Kidney (tissue), 13 donors: ENCODE measurements at regions not wholly inside any gene's neighbourhood (a gene's known extent, or its start where the extent isn't known, plus 50 kb on each side); places are given as distances from the start of the nearest gene placed in this dataset.

Experiments used
- DNase-seq, 5 donors: peaks; one replicate each; pipeline ENCODE4 v3.0.0-alpha.2; 2013 to 2020
- FAIRE-seq: peaks from 2 replicates; lab custom pipeline; 2012; peaks lifted over from hg19 to GRCh38; lab: Jason Lieb, UNC
- H3K27ac ChIP-seq, 2 donors: one replicate each; pipeline ENCODE4 v1.7.0; 2013; ENCODE audit warnings: low read depth in 2 of 2, low read length in 2 of 2, inconsistent platforms in 1 of 2
- H3K27me3 ChIP-seq: one replicate; pipeline ENCODE4 v1.7.1; 2013; ENCODE audit warnings: low read length, inconsistent platforms; ENCODE audit not compliant: control insufficient read depth, insufficient read depth
- H3K36me3 ChIP-seq, 3 donors: one replicate each; pipeline versions ENCODE4 v1.7.0 to v1.7.1; 2013; ENCODE audit warnings: low read length in 3 of 3, control low read depth in 1 of 3, inconsistent platforms in 1 of 3; ENCODE audit not compliant: insufficient read depth in 3 of 3, control insufficient read depth in 2 of 3
- H3K4me1 ChIP-seq, 3 donors: one replicate each; pipeline versions ENCODE4 v1.7.0 to v1.7.1; 2013; ENCODE audit warnings: low read length in 3 of 3, inconsistent platforms in 1 of 3, low read depth in 1 of 3; ENCODE audit not compliant: control insufficient read depth in 2 of 3, insufficient read depth in 2 of 3
- H3K4me3 ChIP-seq, 3 donors: one replicate each; pipeline versions ENCODE4 v1.7.0 to v1.8.1; 2013; ENCODE audit warnings: low read length in 3 of 3, control low read depth in 1 of 3, inconsistent platforms in 1 of 3
- H3K9ac ChIP-seq, 3 donors: one replicate each; pipeline versions ENCODE4 v1.7.0 to v1.7.1; 2013; ENCODE audit warnings: low read length in 3 of 3, control low read depth in 1 of 3, inconsistent platforms in 1 of 3
- H3K9me3 ChIP-seq, 3 donors: one replicate each; pipeline versions ENCODE4 v1.7.0 to v1.7.1; 2013; ENCODE audit warnings: low read length in 3 of 3, control low read depth in 1 of 3, inconsistent platforms in 1 of 3; ENCODE audit not compliant: control insufficient read depth in 2 of 3, insufficient read depth in 1 of 3
- intact Hi-C: fragments of 100-400 bp; cut with DNase I; formaldehyde crosslinking; loops from one replicate; pipeline ENCODE4 v1.11.1; 2022
- TF ChIP-seq, protein P1 (sequence below): IDR thresholded peaks from 3 replicates; pipeline ENCODE4 v1.5.1; 2012; ENCODE audit warnings: mild to moderate bottlenecking, moderate library complexity, borderline replicate concordance; ENCODE audit not compliant: insufficient read depth; ENCODE audit errors: extremely low read depth
- donor health status: control.
- donor health status: control.
- donor health status: control.
- donor health status: control.
- donor health status: control.
- donor health status: DM: yes; HTN: yes; CAD: no.
- donor health status: Normal renal cell carcinoma (clear cell type).

DNA sequence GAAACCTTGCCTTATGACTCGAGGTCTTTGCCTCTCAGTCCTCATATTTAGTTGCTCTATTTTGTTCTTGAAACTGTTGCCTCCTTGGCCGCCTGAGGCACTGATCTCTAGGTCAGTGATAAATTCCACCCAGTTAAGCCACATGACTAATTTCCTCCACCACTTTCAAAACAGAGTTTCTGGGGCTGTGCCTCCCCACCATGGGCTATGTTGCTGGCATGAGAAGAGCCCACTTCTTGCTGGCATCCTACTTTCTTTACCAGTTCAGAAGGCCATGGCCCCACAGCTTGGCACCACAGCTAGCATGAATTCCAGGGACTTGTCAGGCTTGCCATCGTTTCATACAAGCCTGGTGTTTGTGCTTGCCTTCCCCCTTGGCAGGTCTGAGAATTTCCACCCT, 361.4 kb upstream of the JAG1 start:
- DNase-seq: no peak
- FAIRE-seq: no peak
- Histone ChIP-seq H3K4me1 (no peaks in the 10 kb centered on the region), H3K27me3 (no peaks in the 10 kb centered on the region), H3K9ac (no peak overlapping the region), H3K36me3 (no peaks in the 10 kb centered on the region), H3K9me3 (no peaks in the 10 kb centered on the region), H3K4me3 (no peak overlapping the region), H3K27ac (no peak overlapping the region)
- intact Hi-C loops: no loop called here
- TF ChIP-seq, protein P1, sequence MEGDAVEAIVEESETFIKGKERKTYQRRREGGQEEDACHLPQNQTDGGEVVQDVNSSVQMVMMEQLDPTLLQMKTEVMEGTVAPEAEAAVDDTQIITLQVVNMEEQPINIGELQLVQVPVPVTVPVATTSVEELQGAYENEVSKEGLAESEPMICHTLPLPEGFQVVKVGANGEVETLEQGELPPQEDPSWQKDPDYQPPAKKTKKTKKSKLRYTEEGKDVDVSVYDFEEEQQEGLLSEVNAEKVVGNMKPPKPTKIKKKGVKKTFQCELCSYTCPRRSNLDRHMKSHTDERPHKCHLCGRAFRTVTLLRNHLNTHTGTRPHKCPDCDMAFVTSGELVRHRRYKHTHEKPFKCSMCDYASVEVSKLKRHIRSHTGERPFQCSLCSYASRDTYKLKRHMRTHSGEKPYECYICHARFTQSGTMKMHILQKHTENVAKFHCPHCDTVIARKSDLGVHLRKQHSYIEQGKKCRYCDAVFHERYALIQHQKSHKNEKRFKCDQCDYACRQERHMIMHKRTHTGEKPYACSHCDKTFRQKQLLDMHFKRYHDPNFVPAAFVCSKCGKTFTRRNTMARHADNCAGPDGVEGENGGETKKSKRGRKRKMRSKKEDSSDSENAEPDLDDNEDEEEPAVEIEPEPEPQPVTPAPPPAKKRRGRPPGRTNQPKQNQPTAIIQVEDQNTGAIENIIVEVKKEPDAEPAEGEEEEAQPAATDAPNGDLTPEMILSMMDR: no peak

- H3K4me1 ChIP-seq: no peaks in the 10 kb centered on the region
- no peaks in the 10 kb centered on the region for H3K36me3 ChIP-seq
- FAIRE-seq: no peak
- DNase-seq: no peak
- no peak overlapping the region for H3K4me3 ChIP-seq
- H3K9me3 ChIP-seq: no peaks in the 10 kb centered on the region
- H3K27me3 ChIP-seq: no peaks in the 10 kb centered on the region
- intact Hi-C loops: no loop called here
- TF ChIP-seq, protein P1: no peak
- no peak overlapping the region for H3K9ac ChIP-seq
- H3K27ac ChIP-seq: no peak overlapping the region
Observed at GRCh38 chr20:11041396-11041795, 367.6 kb upstream of the JAG1 start.

GRCh38 chr20:11043001-11043400, 369.2 kb upstream of the JAG1 start:
- no peaks in the 10 kb centered on the region for H3K27me3 ChIP-seq
- no peaks in the 10 kb centered on the region for H3K4me1 ChIP-seq
- FAIRE-seq (no peak), DNase-seq (no peak)
- intact Hi-C loops: no loop called here
- H3K27ac ChIP-seq: no peak overlapping the region
- no peaks in the 10 kb centered on the region for H3K36me3 ChIP-seq
- TF ChIP-seq, protein P1: no peak
- no peaks in the 10 kb centered on the region for H3K9me3 ChIP-seq
- H3K4me3 ChIP-seq: no peak overlapping the region
- H3K9ac ChIP-seq: no peak overlapping the region

DNA sequence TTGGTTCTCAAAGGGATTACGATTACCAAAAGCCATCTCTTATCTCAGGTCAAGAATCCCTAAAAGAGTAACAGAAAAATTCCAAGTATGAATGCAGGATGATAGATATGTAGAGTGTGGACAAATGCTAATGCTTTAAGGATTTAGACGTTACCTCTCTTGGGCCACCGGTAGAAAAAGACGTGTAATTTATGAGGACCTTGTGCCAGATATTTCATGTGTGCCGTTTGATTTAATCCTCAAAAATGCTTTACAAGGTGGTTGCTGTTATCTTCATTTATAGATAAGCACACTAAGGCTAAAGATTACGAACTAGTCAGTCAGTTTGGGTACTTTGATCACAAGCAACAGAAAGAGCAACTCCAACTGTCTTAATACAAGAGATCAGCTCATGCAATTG, 370.8 kb upstream of the JAG1 start:
- DNase-seq (no peak), FAIRE-seq (no peak)
- Histone ChIP-seq H3K36me3 (no peaks in the 10 kb centered on the region), H3K27ac (no peak overlapping the region), H3K9ac (no peak overlapping the region), H3K27me3 (no peaks in the 10 kb centered on the region), H3K4me1 (no peaks in the 10 kb centered on the region), H3K9me3 (no peaks in the 10 kb centered on the region), H3K4me3 (no peak overlapping the region)
- intact Hi-C loops: no loop called here
- TF ChIP-seq, protein P1: no peak
